ENCODE measurements at regions not wholly inside any gene's neighbourhood (a gene's known extent, or its start where the extent isn't known, plus 50 kb on each side); places are given as distances from the start of the nearest gene placed in this dataset.

DNA sequence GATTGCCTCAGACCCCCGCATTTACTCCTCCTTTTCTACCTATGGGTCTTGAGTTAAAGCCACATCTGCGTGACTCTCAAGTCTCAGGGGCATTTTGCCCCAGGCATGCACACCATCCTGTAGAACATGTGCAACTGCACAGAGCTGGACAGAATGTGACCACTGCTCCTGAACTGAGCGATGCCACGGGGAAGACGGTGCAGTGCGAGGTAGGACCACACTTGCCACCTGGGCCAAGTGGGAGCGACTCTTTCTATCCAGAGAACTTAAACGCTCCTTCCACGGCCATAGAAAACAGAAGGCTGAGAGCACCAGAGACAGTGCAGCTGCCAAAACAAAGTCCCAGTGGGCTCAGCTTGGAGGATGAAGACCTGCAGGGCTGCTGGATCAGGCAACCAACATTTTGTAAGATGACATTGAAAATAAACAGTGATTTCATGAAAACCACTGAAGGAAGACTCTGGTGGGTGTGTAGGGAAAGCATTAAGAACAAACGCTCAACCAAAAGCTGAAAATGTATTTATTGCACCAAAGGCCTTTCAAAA lies 149.0 kb upstream of the HDAC4 start:
- TF ChIP-seq TAF1 (IDR thresholded peaks at IDR 0.05; ENCODE audit: borderline replicate concordance, insufficient read depth, low read length) (no peak), POLR2AphosphoS5 (IDR thresholded peaks at IDR 0.05; ENCODE audit: low read depth, low read length) (no peak), SIN3A (IDR thresholded peaks at IDR 0.05; ENCODE audit: borderline replicate concordance, insufficient read depth, low read length) (no peak)
